ENCODE measurements at regions not wholly inside any gene's neighbourhood (a gene's known extent, or its start where the extent isn't known, plus 50 kb on each side); places are given as distances from the start of the nearest gene placed in this dataset.

DNA sequence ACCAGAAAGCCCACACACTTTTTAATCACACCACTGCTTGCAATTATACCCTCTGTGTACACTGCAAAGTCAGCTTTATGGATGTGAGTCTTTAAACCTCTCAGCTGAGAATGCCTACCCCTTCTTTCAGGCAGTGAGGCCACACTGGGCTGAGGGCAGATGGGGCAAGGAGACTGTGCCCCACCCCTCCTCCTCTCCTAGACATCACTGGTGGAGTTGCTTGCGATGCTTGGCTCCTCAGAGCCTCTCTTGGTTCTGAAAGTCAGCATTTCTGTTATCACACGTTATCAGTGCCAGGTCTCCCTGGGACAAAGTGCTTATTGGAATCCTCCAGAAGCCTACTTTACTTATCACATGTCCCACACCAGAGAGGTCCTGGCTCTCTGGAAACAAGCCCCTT, 128.2 kb downstream of the ZNF621 start:
- TF ChIP-seq CTCF (IDR thresholded peaks at IDR 0.05): no peak
- no peak for TF ChIP-seq POLR2A (IDR thresholded peaks at IDR 0.05)

All from thyroid gland (tissue), 4 donors.